C1 segment of cervical spinal cord (tissue), 14 donors: ENCODE measurements at regions not wholly inside any gene's neighbourhood (a gene's known extent, or its start where the extent isn't known, plus 50 kb on each side); places are given as distances from the start of the nearest gene placed in this dataset.
A peak's percentile ranks its signal among the peaks of the same experiment; 100 is the strongest.

Experiments
- DNase-seq, 14 donors: peaks; one replicate each; lab custom pipeline; 2025; lab: John Stamatoyannopoulos, UW

DNA sequence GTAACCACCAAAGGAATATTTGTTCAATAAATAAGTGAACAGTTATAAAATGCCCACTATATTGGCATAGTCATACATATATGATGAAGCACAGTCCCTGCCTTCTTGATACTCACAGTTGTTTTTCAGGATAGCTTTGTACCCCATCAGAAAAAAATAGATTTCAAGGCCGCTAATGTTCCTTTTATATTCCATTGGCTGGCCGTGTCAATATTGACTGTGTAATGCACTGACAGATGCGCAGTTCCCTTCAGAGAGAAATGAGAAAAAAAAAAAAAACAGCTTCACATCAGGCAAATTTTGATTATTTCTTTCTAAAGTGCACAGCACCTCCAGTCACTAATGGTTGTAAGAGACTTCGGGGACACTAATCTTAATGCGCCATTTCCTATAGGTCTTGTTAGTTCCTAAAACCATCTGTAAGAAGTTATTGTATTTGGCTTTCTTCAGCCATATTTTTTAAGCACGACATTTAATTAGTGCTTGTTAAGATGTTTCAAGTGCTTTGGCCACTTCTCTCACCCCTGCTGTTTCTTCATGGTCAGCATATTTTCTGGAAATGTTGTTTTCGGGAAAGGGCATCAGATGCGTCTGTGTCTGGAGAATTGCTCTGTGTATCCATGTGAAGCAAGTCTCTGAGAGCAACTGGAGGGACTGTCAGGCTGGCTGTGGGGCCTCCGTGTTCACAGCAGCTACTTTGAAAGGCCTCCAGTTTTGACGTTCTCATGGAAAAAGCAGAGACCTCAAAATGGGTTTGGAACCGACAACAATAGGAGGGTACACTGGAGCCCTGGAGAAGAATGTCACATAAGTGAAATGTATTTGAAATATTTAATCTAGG lies 378.3 kb downstream of the MTX2 start:
- no peak for DNase-seq

DNA sequence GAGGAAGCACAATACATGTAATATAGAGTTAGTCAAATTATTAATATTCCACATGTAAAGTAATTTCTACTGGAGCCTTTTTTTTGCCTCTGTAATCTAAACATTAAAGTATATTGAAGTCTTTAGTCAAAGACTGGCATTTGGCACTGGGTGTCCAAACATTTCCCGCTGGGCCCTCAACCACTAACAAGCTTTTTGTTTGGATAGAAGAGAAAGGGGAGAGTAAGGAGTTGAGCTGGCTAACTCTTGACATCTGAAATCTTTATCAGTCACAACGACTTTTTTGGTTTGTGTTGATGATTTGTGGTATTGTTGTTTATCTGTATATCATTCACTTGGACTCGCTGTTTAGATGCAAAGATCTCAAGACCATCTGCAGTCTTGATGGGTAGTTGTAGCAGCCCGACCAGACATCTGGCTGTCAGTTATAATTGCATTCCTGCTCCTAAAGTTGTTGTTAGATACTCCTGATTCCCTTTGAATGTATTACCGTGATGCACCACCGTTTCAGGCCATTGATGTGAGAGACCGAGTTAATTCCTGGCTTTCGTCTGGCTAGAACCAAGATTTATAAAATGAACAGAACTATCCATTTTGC lies 379.6 kb downstream of the MTX2 start:
- no peak for DNase-seq

DNA sequence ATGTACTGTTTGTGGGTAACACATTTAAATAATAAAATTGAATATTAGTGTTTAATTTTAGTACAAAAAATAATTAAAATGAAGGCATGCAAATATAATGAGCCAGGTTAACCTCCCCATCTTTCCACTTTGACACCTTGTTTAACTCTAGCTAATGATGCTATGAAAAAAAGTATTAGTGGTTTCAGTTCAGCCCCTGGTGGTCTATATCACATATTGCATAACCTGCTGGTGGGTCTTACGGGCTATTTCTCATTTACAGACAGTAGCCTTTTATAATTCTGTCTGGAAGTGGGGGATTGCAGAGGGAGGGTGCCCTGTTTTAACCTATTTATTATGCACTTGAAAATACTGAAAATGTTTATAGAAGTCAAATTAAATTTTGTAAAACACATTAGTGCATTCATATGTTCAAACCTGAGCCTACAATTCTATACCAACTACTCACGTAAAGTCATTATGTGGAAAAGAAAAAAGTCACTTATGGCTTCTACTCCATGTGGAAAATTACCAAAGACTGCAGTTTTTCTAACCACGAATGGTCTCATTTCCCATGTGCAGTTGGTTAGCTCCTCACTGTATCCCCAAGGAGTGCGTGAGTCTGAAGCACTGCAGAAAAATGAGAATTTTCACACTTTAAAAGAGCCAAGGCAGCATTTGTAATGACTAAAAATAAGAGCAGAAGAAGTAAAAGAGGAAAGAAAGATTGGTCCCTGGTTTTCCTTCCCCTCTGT lies 381.0 kb downstream of the MTX2 start:
- no peak for DNase-seq

DNA sequence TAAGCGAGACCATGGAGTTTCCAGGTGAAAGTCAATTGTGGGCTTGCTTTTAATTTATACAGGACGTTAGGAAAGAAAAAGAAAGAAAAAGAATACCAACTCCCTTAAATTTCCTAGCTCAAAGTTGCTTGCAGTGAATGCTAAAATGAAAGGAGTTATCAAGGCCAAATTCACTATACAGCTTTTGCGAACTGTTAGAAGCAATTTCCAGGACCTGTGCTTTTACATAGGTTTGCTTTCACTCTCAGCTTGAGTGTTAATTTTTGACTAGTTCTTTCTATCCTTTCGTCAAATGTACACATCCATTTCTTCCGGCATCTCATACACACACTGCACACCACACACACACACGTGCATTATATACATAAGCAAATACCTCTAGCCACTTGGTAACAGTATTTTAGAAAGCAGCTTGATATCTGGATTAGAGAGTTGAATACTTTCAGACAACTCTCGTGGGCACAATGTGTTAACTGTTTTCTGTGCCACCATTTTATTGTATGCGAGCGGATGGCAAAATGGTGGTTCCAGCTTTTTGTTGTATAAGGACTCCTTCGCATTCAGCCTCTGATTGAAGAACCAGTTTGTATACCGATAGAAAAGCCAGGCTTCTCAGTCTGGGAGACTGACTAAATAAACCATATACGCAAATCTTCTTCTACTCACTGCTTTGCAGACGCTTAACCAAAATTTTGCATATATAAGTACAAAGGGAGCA lies 381.8 kb downstream of the MTX2 start:
- no peak for DNase-seq

- DNase-seq = peak in 1 of 14 donors; percentile 19
These were observed 383.3 kb downstream of the MTX2 start for GRCh38 chr2:176652300-176653182.

DNA sequence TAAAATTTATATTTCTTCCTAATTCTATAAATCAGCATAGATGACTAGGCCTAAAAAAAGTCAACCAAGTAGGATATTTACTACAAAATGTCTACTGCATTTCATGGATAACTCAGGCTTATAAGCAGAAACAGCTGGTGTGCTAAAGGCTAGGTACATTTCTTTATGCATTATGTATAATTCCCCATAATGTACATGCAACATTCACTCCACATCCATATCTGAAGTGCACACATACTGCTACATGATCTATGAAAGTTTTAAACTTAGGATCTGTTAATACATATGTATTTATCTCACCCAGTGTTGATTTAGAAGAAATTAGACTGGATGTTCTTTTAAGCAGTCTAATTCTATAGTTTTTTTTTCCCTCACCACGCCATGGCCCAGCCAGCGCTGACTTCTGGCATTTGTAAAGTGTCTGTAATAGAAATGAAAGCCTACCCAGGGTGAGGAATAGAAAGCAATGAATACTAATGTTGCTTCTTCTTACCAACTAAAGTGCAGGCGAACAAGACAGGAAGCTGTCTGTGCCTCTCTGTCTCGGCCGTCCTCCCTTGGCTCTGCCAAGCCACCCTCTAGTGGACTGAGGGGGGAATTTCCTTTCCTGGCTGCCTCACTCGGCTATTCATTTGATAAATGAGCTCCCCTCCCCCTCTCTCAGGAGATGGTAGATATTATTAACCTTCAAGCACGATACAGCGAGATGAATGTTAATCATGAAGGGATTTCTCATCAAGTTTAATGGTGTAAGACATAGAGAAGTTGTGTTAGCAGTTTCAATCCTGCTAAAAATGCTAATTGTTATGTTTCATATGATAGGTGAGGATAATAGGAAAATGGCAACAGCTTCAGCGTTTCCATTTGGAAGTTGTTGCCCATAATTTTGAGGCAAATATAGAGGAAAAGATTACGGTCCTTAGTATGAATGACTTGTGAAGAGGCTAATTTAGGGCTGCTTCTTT lies 384.5 kb downstream of the MTX2 start:
- DNase-seq = peak in 10 of 14 donors; percentile 4 to 42 (median 8)

GRCh38 chr2:176656038-176656775 lies 387.0 kb downstream of the MTX2 start:
- DNase-seq = no peak

- no peak for DNase-seq
These were observed 387.5 kb downstream of the MTX2 start for GRCh38 chr2:176656776-176657140.

DNA sequence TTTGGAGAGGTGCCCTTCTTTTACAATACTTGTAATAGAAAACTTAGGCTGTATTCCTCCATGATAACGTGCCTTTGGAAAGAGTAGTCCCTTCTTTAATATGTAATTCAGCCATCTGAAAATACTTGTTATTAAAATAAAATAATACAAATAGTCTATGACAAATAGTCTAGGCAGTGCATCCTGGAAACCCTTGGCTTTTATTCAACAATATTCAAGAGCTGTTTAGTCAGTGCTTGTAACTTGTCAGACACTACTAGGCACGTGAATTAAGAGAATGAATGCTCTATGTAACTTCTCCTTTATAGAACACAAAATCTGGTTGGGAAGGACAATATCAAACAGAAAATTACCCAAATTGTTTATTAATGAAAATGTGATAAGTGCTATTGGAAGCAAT lies 388.2 kb downstream of the MTX2 start:
- no peak for DNase-seq

DNA sequence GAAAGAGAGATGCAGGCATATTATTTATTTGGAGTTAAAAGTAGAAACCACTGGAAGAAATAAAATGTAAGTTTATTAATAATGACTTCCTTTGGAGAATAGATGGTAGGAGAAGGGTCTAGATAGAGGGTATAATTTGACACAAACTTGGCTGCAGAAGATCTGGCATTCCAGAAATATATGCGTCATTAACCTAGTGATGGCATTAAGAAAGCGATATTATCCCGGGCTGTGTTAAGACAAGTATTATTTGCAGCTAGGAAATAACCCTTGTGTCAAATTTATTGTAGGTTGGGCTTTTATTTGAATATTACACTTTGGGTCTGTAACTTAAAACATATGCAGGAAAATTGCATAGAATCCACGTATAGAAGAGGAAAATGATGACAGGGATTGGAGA lies 389.5 kb downstream of the MTX2 start:
- DNase-seq = no peak

DNA sequence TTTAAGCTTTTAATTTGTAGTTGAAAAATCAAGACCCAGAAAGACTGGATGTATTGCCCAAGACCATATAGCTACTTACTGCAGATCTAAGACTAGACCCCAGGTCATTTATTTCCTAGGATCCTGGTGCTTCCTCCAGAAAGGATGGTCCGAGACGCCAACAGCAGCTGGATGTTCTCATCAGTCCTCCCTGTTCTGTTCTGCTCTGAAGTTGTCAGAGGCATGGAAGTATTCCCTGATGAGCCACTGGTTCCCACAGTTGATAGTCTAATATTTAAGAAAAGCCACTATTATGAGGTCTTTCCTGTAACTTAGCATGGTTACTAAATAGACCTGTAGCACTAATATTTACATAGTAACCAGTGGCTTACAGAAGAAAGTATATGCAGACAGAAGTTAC lies 393.5 kb downstream of the MTX2 start:
- no peak for DNase-seq

- DNase-seq = no peak
These were observed 395.2 kb downstream of the MTX2 start for GRCh38 chr2:176664478-176664877.

DNA sequence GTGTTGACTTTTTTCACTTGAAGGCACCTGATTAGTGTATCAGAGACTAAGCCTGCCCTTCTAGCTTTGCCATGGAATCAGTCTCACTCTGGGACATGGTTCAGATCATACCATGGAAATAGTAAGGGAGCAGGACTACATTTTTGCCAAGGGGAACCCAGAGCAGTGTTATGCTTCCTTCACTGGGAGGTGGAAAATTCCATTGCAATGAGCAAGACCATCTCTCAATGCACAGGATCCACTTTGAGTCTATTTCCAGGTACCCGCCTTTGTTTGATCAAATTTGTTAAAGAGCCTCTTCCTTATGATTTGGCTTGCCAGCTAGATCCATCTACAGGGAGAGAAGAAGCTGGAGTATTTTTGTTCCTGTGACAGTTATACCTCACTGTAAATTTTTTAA lies 395.8 kb downstream of the MTX2 start:
- no peak for DNase-seq

DNA sequence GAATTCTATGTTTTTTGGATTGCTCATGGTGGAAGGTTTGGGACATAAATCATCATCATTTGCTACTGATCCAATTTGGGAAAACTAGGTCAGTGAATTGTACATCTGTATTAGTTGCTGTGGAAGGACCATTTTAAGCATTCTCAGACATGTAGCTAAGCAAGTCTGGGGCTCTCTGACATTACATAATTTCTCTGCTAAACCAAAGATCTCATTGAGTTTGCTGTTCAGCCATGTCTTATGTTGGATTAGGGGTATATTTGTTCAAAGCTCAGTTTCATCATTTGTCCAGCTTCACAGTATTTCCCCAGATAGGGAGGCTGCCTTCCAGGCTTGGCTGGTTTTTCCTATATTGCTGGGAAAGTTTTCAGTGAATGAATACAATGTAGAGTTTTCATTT lies 399.7 kb downstream of the MTX2 start:
- DNase-seq = no peak

DNA sequence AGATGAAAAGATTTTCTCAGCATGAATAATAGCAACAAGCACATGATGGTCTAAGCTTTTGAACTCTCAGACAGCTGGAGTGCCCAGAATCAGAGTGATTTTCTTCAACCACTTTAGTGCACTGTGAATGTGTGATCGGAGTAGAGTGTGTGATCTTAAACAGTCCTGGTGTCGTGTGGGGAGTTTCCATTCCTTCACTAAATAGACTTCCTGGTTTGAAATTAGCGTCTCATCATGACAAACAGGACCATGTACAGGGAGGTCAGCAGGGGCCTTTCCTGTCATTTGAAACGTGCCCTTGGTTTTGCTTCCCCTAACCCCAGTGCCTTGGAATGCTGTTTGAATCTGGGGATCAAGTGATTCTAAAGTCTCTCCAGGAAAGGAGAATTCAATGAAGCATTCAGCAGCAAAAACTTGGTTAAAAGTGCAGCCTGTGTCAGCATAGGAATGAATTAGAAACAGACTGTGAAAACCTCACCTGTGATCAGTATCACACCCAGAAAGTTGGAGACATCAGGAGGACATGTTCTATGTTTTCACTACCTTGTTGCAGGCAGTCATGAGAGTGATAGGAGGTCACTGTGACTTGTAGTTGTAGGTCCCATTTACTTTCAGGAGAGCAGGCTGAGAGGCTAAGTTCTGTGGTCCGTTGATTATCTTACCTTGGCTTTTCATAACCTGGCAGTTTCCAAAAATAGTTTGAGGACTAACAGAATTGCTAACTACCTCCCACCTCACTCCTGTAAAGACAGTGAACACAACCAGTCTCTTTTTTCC lies 400.3 kb downstream of the MTX2 start:
- DNase-seq = no peak

GRCh38 chr2:176675271-176675949 lies 406.2 kb downstream of the MTX2 start:
- DNase-seq = no peak

- DNase-seq = no peak
These were observed 408.6 kb downstream of the MTX2 start for GRCh38 chr2:176677746-176678265.

- no peak for DNase-seq
These were observed 409.3 kb downstream of the MTX2 start for GRCh38 chr2:176678571-176678970.
